Keratinocyte (primary cell): ENCODE measurements at regions not wholly inside any gene's neighbourhood (a gene's known extent, or its start where the extent isn't known, plus 50 kb on each side); places are given as distances from the start of the nearest gene placed in this dataset.

Experiments
- DNase-seq: peaks from one replicate; pipeline ENCODE4 v3.0.0-alpha.2; 2011; ENCODE audit warnings: low read depth, missing footprints, low spot score
- FAIRE-seq: peaks from 2 replicates; lab custom pipeline; 2011; peaks lifted over from hg19 to GRCh38; lab: Jason Lieb, UNC
- H2AFZ ChIP-seq: 2 replicates; pipeline ENCODE4 v1.6.0; 2012; ENCODE audit warnings: low read length, control low read depth, inconsistent platforms; ENCODE audit not compliant: control insufficient read depth
- H3K27ac ChIP-seq: 2 replicates; pipeline ENCODE4 v1.5.1; 2011; ENCODE audit warnings: low read length; ENCODE audit not compliant: control insufficient read depth, insufficient read depth
- H3K27me3 ChIP-seq: 3 replicates; pipeline ENCODE4 v1.6.0; 2011; ENCODE audit warnings: low read length; ENCODE audit not compliant: control insufficient read depth, insufficient read depth; ENCODE audit errors: extremely low read depth
- H3K36me3 ChIP-seq, 2 experiments: 2 replicates in 1 of 2; 3 replicates in 1 of 2; pipeline ENCODE4 v1.5.1; 2011; ENCODE audit warnings: low read length in 2 of 2, mild to moderate bottlenecking in 1 of 2; ENCODE audit not compliant: control insufficient read depth in 2 of 2, insufficient read depth in 2 of 2; ENCODE audit errors: extremely low read depth in 1 of 2
- H3K4me1 ChIP-seq: 3 replicates; pipeline ENCODE4 v1.5.1; 2011; ENCODE audit warnings: low read length; ENCODE audit not compliant: control insufficient read depth, insufficient read depth; ENCODE audit errors: extremely low read depth
- H3K4me2 ChIP-seq: 3 replicates; pipeline ENCODE4 v1.6.0; 2011; ENCODE audit warnings: low read depth, low read length; ENCODE audit not compliant: control insufficient read depth, insufficient read depth; ENCODE audit errors: extremely low read depth
- H3K4me3 ChIP-seq, 3 experiments: fragments of 200-600 bp in 1 of 3; sonication (generic) in 1 of 3; 2 replicates in 2 of 3; 3 replicates in 1 of 3; pipeline ENCODE4 v1.5.1; 2011 to 2016; ENCODE audit warnings: low read length in 3 of 3, mild to moderate bottlenecking in 3 of 3, control low read depth in 2 of 3, inconsistent platforms in 1 of 3, low read depth in 1 of 3, mixed read lengths in 1 of 3, mixed run types in 1 of 3, moderate library complexity in 1 of 3; ENCODE audit not compliant: control insufficient read depth in 2 of 3, insufficient read depth in 2 of 3; ENCODE audit errors: extremely low read depth in 1 of 3
- H3K79me2 ChIP-seq: 2 replicates; pipeline ENCODE4 v1.6.0; 2012; ENCODE audit warnings: low read length; ENCODE audit not compliant: control insufficient read depth, insufficient read depth
- H3K9ac ChIP-seq: 3 replicates; pipeline ENCODE4 v1.6.0; 2011; ENCODE audit warnings: low read length; ENCODE audit not compliant: control insufficient read depth, insufficient read depth; ENCODE audit errors: extremely low read depth
- H3K9me1 ChIP-seq: 3 replicates; pipeline ENCODE4 v1.6.0; 2011; ENCODE audit warnings: low read length; ENCODE audit not compliant: control insufficient read depth, insufficient read depth; ENCODE audit errors: extremely low read depth
- H3K9me3 ChIP-seq: 2 replicates; pipeline ENCODE4 v1.5.1; 2012; ENCODE audit warnings: low read depth, low read length; ENCODE audit not compliant: control insufficient read depth
- H4K20me1 ChIP-seq: 3 replicates; pipeline ENCODE4 v1.6.0; 2011; ENCODE audit warnings: low read length; ENCODE audit not compliant: control insufficient read depth, insufficient read depth; ENCODE audit errors: extremely low read depth
- EZH2 ChIP-seq: IDR thresholded peaks from one replicate; pipeline ENCODE4 v1.6.1; 2012; ENCODE audit warnings: inconsistent platforms, mild to moderate bottlenecking, low read length, moderate library complexity
- dilution Hi-C: fragments of 300-500 bp; cut with MboI; formaldehyde crosslinking; loops from one replicate; pipeline ENCODE4 v1.7.0; 2020; ENCODE audit warnings: low sequenced_read_pairs; ENCODE audit not compliant: extremely low pct_ligation_motif_present
- TF ChIP-seq, protein P1 (sequence below), 3 experiments: IDR thresholded peaks in 1 of 3; conservative IDR thresholded peaks in 1 of 3; optimal IDR thresholded peaks in 1 of 3; 2 replicates in 2 of 3; 3 replicates in 1 of 3; pipeline versions ENCODE3 to v1.5.1; 2011; ENCODE audit warnings: low read length in 3 of 3, mild to moderate bottlenecking in 3 of 3, moderate library complexity in 2 of 3, control low read depth in 1 of 3, inconsistent platforms in 1 of 3; ENCODE audit not compliant: insufficient read depth in 2 of 3; ENCODE audit errors: extremely low read depth in 1 of 3

GRCh38 chr2:41535575-41535974 is 512.2 kb upstream of the PKDCC start:
- Histone ChIP-seq H3K4me3 (no peak overlapping the region), H3K79me2 (no peaks in the 10 kb centered on the region), H3K9ac (no peak overlapping the region), H3K27ac (no peak overlapping the region), H4K20me1 (no peaks in the 10 kb centered on the region), H3K36me3 (no peaks in the 10 kb centered on the region), H3K9me3 (no peaks in the 10 kb centered on the region), H2AFZ (no peak overlapping the region), H3K4me2 (no peak overlapping the region), H3K27me3 (no peaks in the 10 kb centered on the region), H3K4me1 (no peaks in the 10 kb centered on the region), H3K9me1 (no peaks in the 10 kb centered on the region)
- TF ChIP-seq, protein P1, sequence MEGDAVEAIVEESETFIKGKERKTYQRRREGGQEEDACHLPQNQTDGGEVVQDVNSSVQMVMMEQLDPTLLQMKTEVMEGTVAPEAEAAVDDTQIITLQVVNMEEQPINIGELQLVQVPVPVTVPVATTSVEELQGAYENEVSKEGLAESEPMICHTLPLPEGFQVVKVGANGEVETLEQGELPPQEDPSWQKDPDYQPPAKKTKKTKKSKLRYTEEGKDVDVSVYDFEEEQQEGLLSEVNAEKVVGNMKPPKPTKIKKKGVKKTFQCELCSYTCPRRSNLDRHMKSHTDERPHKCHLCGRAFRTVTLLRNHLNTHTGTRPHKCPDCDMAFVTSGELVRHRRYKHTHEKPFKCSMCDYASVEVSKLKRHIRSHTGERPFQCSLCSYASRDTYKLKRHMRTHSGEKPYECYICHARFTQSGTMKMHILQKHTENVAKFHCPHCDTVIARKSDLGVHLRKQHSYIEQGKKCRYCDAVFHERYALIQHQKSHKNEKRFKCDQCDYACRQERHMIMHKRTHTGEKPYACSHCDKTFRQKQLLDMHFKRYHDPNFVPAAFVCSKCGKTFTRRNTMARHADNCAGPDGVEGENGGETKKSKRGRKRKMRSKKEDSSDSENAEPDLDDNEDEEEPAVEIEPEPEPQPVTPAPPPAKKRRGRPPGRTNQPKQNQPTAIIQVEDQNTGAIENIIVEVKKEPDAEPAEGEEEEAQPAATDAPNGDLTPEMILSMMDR (optimal IDR thresholded peaks at IDR 0.05 in 1 of 3, IDR thresholded peaks at IDR 0.05 in 1 of 3, conservative IDR thresholded peaks at IDR 0.05 in 1 of 3; ENCODE audit: extremely low read depth in 1 of 3, insufficient read depth in 2 of 3, low read length in 3 of 3), result no peak
- no peak for TF ChIP-seq EZH2
- FAIRE-seq (no peak), DNase-seq (no peak)
- dilution Hi-C loops, result no loop called here

DNA sequence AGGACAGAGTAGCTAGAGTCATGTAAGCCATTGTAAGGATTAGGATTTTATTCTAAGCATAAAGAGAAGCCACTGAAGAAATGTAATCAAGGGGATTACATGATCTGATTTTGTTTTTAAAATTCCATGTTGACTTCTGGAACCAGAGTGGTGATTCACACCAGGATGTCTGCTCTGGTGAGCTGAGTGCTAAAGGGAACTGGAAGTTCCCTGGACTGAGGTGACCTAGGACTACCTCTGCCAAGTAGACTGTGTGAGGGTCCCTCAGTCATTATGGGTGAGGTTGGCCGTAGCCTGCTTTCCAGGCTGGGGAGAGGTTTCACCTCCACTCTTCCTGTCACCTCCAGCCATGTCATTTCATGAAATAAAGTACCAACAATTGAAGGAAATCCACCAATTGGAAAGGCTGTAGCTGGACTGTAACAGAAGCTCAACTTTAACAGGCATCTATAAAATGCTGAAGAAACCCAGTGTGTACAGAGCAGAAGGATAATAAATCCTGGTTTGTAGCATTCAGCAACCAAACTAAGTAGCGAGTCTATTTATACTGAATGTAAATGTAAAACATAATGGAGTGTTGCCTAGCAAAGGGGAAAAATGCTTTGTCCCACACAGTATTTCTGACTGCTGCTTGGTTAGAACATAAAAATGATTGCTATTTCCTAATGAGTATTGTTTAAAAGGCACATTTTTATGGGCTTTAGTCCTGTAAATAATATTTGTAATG is 507.4 kb upstream of the PKDCC start:
- TF ChIP-seq EZH2, result no peak
- TF ChIP-seq, protein P1 (optimal IDR thresholded peaks at IDR 0.05 in 1 of 3, IDR thresholded peaks at IDR 0.05 in 1 of 3, conservative IDR thresholded peaks at IDR 0.05 in 1 of 3; ENCODE audit: extremely low read depth in 1 of 3, insufficient read depth in 2 of 3, low read length in 3 of 3), result no peak
- Histone ChIP-seq H3K79me2 (no peaks in the 10 kb centered on the region), H2AFZ (no peak overlapping the region), H3K4me1 (no peaks in the 10 kb centered on the region), H4K20me1 (no peaks in the 10 kb centered on the region), H3K4me2 (no peak overlapping the region), H3K9ac (no peak overlapping the region), H3K27me3 (no peaks in the 10 kb centered on the region), H3K36me3 (no peaks in the 10 kb centered on the region), H3K9me3 (no peaks in the 10 kb centered on the region), H3K4me3 (no peak overlapping the region), H3K27ac (no peak overlapping the region), H3K9me1 (no peaks in the 10 kb centered on the region)
- dilution Hi-C loops, result no loop called here
- FAIRE-seq (no peak), DNase-seq (no peak)
